ENCODE measurements at regions not wholly inside any gene's neighbourhood (a gene's known extent, or its start where the extent isn't known, plus 50 kb on each side); places are given as distances from the start of the nearest gene placed in this dataset.

DNA sequence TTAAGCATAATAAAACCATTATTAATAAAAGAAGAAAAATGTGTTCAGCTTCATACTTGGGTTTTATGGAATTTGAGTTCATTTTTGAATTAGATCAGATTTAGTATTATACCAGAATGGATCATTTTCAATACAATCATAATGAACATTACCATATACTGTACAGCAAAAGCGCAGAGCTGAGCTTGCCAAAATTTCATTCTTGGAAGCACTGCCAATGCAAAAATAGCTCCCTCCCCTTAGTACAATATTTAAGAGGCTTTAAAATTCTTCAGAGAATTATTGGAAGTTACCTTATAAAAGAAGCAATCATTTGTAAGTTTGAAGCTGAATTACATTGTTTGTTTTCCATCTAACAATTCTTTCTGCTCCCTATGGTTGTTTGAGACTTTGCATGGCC lies 938.1 kb upstream of the SLC39A10 start:
- H3K9ac ChIP-seq (replicated peaks; ENCODE audit: extremely low read depth, insufficient read depth, low read length), result no peak overlapping the region
- DNase-seq (ENCODE audit: low read depth, low spot score), result no peak
- H3K9me3 ChIP-seq (replicated peaks; ENCODE audit: control insufficient read depth, insufficient read depth, low read length), result no peaks in the 10 kb centered on the region
- no peak overlapping the region for H2AFZ ChIP-seq (ENCODE audit: low read depth, low read length)
- H4K20me1 ChIP-seq (replicated peaks; ENCODE audit: control insufficient read depth, extremely low read depth, insufficient read depth, low read length), result no peaks in the 10 kb centered on the region
- H3K9me1 ChIP-seq (replicated peaks; ENCODE audit: control insufficient read depth, extremely low read depth, insufficient read depth, low read length), result no peaks in the 10 kb centered on the region
- H3K4me2 ChIP-seq (ENCODE audit: insufficient read depth, low read length), result no peak overlapping the region
- no peaks in the 10 kb centered on the region for H3K79me2 ChIP-seq (ENCODE audit: control insufficient read depth, insufficient read depth, low read length)
- H3K27me3 ChIP-seq (ENCODE audit: control insufficient read depth in 2 of 2, insufficient read depth in 2 of 2, low read length in 2 of 2), result no peaks in the 10 kb centered on the region
- ChIA-PET POLR2A (no interaction called here), CTCF (no interaction called here)
- H3K4me3 ChIP-seq (replicated peaks in 1 of 3; ENCODE audit: insufficient read depth in 1 of 3, low read depth in 1 of 3, low read length in 3 of 3), result no peak overlapping the region
- intact Hi-C loops (cut with micrococcal nuclease), result no loop called here
- BruUV-seq (replicated peaks), result no TSS peak
- H3K4me1 ChIP-seq (ENCODE audit: control insufficient read depth, extremely low read depth, insufficient read depth, low read length), result no peaks in the 10 kb centered on the region
- dilution Hi-C loops (cut with MboI; ENCODE audit: extremely low pct_ligation_motif_present, low sequenced_read_pairs), result no loop called here
- H3K36me3 ChIP-seq (ENCODE audit: control insufficient read depth in 2 of 2, extremely low read depth in 1 of 2, insufficient read depth in 2 of 2, low read length in 2 of 2), result no peaks in the 10 kb centered on the region
- TF ChIP-seq GATA2 (IDR thresholded peaks at IDR 0.05; ENCODE audit: insufficient read depth, insufficient read length, low read depth, low read length) (no peak), MYC (IDR thresholded peaks at IDR 0.05; ENCODE audit: low read depth, low read length) (no peak), FOS (IDR thresholded peaks at IDR 0.05; ENCODE audit: borderline replicate concordance, insufficient read depth, low read length) (no peak), EZH2 (IDR thresholded peaks at IDR 0.05; ENCODE audit: borderline replicate concordance, low read depth, low read length, severe bottlenecking) (no peak), POLR2A (IDR thresholded peaks at IDR 0.05; ENCODE audit: low read depth, low read length) (no peak), CTCF (IDR thresholded peaks at IDR 0.05; ENCODE audit: extremely low read depth in 1 of 2, insufficient read depth in 1 of 2, low read depth in 1 of 2, low read length in 2 of 2) (no peak), POLR2AphosphoS5 (IDR thresholded peaks at IDR 0.05; ENCODE audit: insufficient read depth, low read depth, low read length) (no peak), JUN (IDR thresholded peaks at IDR 0.05; ENCODE audit: borderline replicate concordance, insufficient read depth, insufficient read length, low read depth) (no peak)
- TF ChIP-seq, protein P1, sequence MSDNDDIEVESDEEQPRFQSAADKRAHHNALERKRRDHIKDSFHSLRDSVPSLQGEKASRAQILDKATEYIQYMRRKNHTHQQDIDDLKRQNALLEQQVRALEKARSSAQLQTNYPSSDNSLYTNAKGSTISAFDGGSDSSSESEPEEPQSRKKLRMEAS (IDR thresholded peaks at IDR 0.05; ENCODE audit: insufficient read depth, insufficient read length), result no peak
- no peak overlapping the region for H3K27ac ChIP-seq (ENCODE audit: insufficient read depth, low read depth, low read length)
- FAIRE-seq, result no peak

Measured in endothelial cell of umbilical vein (primary cell).